Tibial nerve (tissue), 4 donors: ENCODE measurements at regions not wholly inside any gene's neighbourhood (a gene's known extent, or its start where the extent isn't known, plus 50 kb on each side); places are given as distances from the start of the nearest gene placed in this dataset.
A peak's percentile ranks its signal among the peaks of the same experiment; 100 is the strongest.

Experiments used
- DNase-seq, 2 donors: peaks; one replicate each; pipeline ENCODE4 v3.0.0-alpha.2; 2019; ENCODE audit warnings: low spot score in 2 of 2
- H3K27ac ChIP-seq, 4 donors: fragments of 200-600 bp; sonication (generic) in 3 of 4; one replicate each; pipeline ENCODE4 v1.5.1; 2017 to 2019; ENCODE audit warnings: mild to moderate bottlenecking in 1 of 4
- H3K27me3 ChIP-seq, 2 donors: fragments of 200-600 bp; sonication (generic) in 1 of 2; one replicate each; pipeline versions ENCODE4 v1.5.1 to v1.6.0; 2017 to 2019
- H3K36me3 ChIP-seq, 3 donors: fragments of 200-600 bp; sonication (generic); one replicate each; pipeline ENCODE4 v1.5.1; 2018 to 2019
- H3K4me1 ChIP-seq, 4 donors: fragments of 200-600 bp; sonication (generic) in 3 of 4; one replicate each; pipeline ENCODE4 v1.5.1; 2017 to 2019
- H3K4me3 ChIP-seq, 4 donors: fragments of 200-600 bp; sonication (generic) in 3 of 4; one replicate each; pipeline ENCODE4 v1.5.1; 2017 to 2019; ENCODE audit warnings: mild to moderate bottlenecking in 1 of 4, moderate library complexity in 1 of 4
- H3K9me3 ChIP-seq, 4 donors: fragments of 200-600 bp; sonication (generic) in 3 of 4; one replicate each; pipeline ENCODE4 v1.5.1; 2017 to 2019
- CTCF ChIP-seq, 5 experiments: fragments of 200-600 bp in 3 of 5; fragments of 450-650 bp in 2 of 5; sonication (generic) in 3 of 5; IDR thresholded peaks; one replicate each; pipeline ENCODE4 v1.5.1; 2016 to 2019; ENCODE audit warnings: antibody characterized with exemption in 5 of 5, mild to moderate bottlenecking in 3 of 5, moderate library complexity in 2 of 5
- EP300 ChIP-seq, 2 donors: sonication (generic); formaldehyde crosslinking; IDR thresholded peaks; one replicate each; pipeline ENCODE4 v1.6.1; 2017; ENCODE audit warnings: antibody characterized with exemption in 2 of 2, mild to moderate bottlenecking in 1 of 2
- POLR2A ChIP-seq, 2 donors: fragments of 450-650 bp; IDR thresholded peaks; one replicate each; pipeline ENCODE4 v1.6.1; 2017; ENCODE audit warnings: antibody characterized with exemption in 2 of 2, mild to moderate bottlenecking in 2 of 2, moderate library complexity in 2 of 2
- WGBS, 2 donors: methylation state at CpG; one replicate each; pipeline ENCODE4 v1.1.5; 2018; 5-methylcytosine and 5-hydroxymethylcytosine counted together

GRCh38 chr11:93248602-93249001, 50.8 kb upstream of the SLC36A4 start:
- DNase-seq: no peak
- TF ChIP-seq EP300 (IDR thresholded peaks at IDR 0.05): no peak
- peak in 1 of 5 experiments; percentile 7 for TF ChIP-seq CTCF (IDR thresholded peaks at IDR 0.05)
- H3K4me1 ChIP-seq: peaks cover 0 to 5% (median 0%) of the 10 kb centered on the region in 4 donors
- H3K36me3 ChIP-seq: no peaks in the 10 kb centered on the region
- H3K27ac ChIP-seq: no peak overlapping the region
- 11 to 25% methylated on average over 1 of the region's 1 CpG for WGBS, 2 donors
- no peak overlapping the region for H3K4me3 ChIP-seq
- H3K9me3 ChIP-seq: peaks cover 0 to 3% (median 0%) of the 10 kb centered on the region in 4 donors
- no peaks in the 10 kb centered on the region for H3K27me3 ChIP-seq

- 20 to 21% methylated on average over 7 of the region's 7 CpGs for WGBS, 2 donors
- Histone ChIP-seq H3K27me3 (no peaks in the 10 kb centered on the region), H3K4me3 (no peak overlapping the region), H3K36me3 (no peaks in the 10 kb centered on the region), H3K27ac (peak overlapping the region in 1 of 4 donors; percentile 42), H3K4me1 (peaks cover 0 to 5% (median 0%) of the 10 kb centered on the region in 4 donors), H3K9me3 (peaks cover 0 to 3% (median 0%) of the 10 kb centered on the region in 4 donors)
- no peak for TF ChIP-seq EP300 (IDR thresholded peaks at IDR 0.05)
- no peak for TF ChIP-seq CTCF (IDR thresholded peaks at IDR 0.05)
- no peak for TF ChIP-seq POLR2A (IDR thresholded peaks at IDR 0.05)
- DNase-seq: no peak
These were observed 51.8 kb upstream of the SLC36A4 start for GRCh38 chr11:93249459-93250220.

GRCh38 chr11:93250326-93250725, 52.5 kb upstream of the SLC36A4 start:
- TF ChIP-seq EP300 (IDR thresholded peaks at IDR 0.05) (no peak), CTCF (IDR thresholded peaks at IDR 0.05) (no peak), POLR2A (IDR thresholded peaks at IDR 0.05) (no peak)
- no peaks in the 10 kb centered on the region for H3K27me3 ChIP-seq
- H3K4me1 ChIP-seq: peaks cover 0 to 5% (median 0%) of the 10 kb centered on the region in 4 donors
- H3K9me3 ChIP-seq: peaks cover 0 to 3% (median 0%) of the 10 kb centered on the region in 4 donors
- no peak overlapping the region for H3K27ac ChIP-seq
- 65 to 70% methylated on average over 4 of the region's 4 CpGs for WGBS, 2 donors
- no peak overlapping the region for H3K4me3 ChIP-seq
- no peak for DNase-seq
- no peaks in the 10 kb centered on the region for H3K36me3 ChIP-seq

GRCh38 chr11:93251922-93252321, 54.1 kb upstream of the SLC36A4 start:
- Histone ChIP-seq H3K36me3 (no peaks in the 10 kb centered on the region), H3K9me3 (peaks cover 0 to under 1% (median 0%) of the 10 kb centered on the region in 4 donors), H3K27me3 (no peaks in the 10 kb centered on the region), H3K4me3 (no peak overlapping the region), H3K27ac (no peak overlapping the region), H3K4me1 (peaks cover 0 to 5% (median 0%) of the 10 kb centered on the region in 4 donors)
- 92 to 100% methylated on average over 1 of the region's 1 CpG for WGBS, 2 donors
- DNase-seq: no peak
- no peak for TF ChIP-seq CTCF (IDR thresholded peaks at IDR 0.05)
- no peak for TF ChIP-seq POLR2A (IDR thresholded peaks at IDR 0.05)
- no peak for TF ChIP-seq EP300 (IDR thresholded peaks at IDR 0.05)

- Histone ChIP-seq H3K4me3 (no peak overlapping the region), H3K36me3 (no peaks in the 10 kb centered on the region), H3K27me3 (no peaks in the 10 kb centered on the region), H3K27ac (no peak overlapping the region), H3K9me3 (no peaks in the 10 kb centered on the region), H3K4me1 (peaks cover 0 to 5% (median 0%) of the 10 kb centered on the region in 4 donors)
- DNase-seq: no peak
- no peak for TF ChIP-seq EP300 (IDR thresholded peaks at IDR 0.05)
- TF ChIP-seq CTCF (IDR thresholded peaks at IDR 0.05): no peak
- TF ChIP-seq POLR2A (IDR thresholded peaks at IDR 0.05): no peak
- WGBS, 2 donors: 86 to 95% methylated on average over 1 of the region's 1 CpG
These were observed 55.3 kb upstream of the SLC36A4 start for GRCh38 chr11:93253111-93253510.
